Liver (tissue), 3 donors: ENCODE measurements at regions not wholly inside any gene's neighbourhood (a gene's known extent, or its start where the extent isn't known, plus 50 kb on each side); places are given as distances from the start of the nearest gene placed in this dataset.

Experiments
- HNF4G ChIP-seq: IDR thresholded peaks from 2 replicates; pipeline ENCODE4 v1.6.1; 2016; ENCODE audit warnings: antibody characterized with exemption
- JUND ChIP-seq, 2 donors: IDR thresholded peaks; 2 replicates each; pipeline ENCODE4 v1.6.1; 2016; ENCODE audit warnings: antibody characterized with exemption in 2 of 2
- RAD21 ChIP-seq, 2 donors: IDR thresholded peaks; 2 replicates each; pipeline ENCODE4 v1.6.1; 2016; ENCODE audit warnings: antibody characterized with exemption in 2 of 2, mild to moderate bottlenecking in 2 of 2
- REST ChIP-seq: IDR thresholded peaks from 2 replicates; pipeline ENCODE4 v1.6.1; 2016; ENCODE audit warnings: antibody characterized with exemption, mild to moderate bottlenecking
- SP1 ChIP-seq: IDR thresholded peaks from 2 replicates; pipeline ENCODE4 v1.6.1; 2018; ENCODE audit warnings: antibody characterized with exemption, mild to moderate bottlenecking
- TAF1 ChIP-seq: conservative IDR thresholded peaks from 2 replicates; pipeline ENCODE4 v1.6.1; 2016; ENCODE audit warnings: antibody characterized with exemption, mild to moderate bottlenecking
- YY1 ChIP-seq: IDR thresholded peaks from 2 replicates; pipeline ENCODE4 v1.6.1; 2016; ENCODE audit warnings: antibody characterized with exemption, mild to moderate bottlenecking
- TF ChIP-seq, protein P1 (sequence below): IDR thresholded peaks from 2 replicates; pipeline ENCODE4 v1.6.1; 2016; ENCODE audit warnings: antibody characterized with exemption
- TF ChIP-seq, protein P2 (sequence below): fragments of 150-350 bp; IDR thresholded peaks from 2 replicates; pipeline ENCODE4 v1.5.1; 2017; ENCODE audit warnings: improper control_type of control experiment, low read depth, low read length; ENCODE audit not compliant: missing input control
- TF ChIP-seq, protein P3 (sequence below): IDR thresholded peaks from 2 replicates; pipeline ENCODE4 v1.6.1; 2016; ENCODE audit warnings: antibody characterized with exemption
- TF ChIP-seq, protein P4 (sequence below): IDR thresholded peaks from 2 replicates; pipeline ENCODE4 v1.6.1; 2016; ENCODE audit warnings: antibody characterized with exemption
- donor health status: healthy.
- donor health status: healthy.

- TF ChIP-seq, protein P1, sequence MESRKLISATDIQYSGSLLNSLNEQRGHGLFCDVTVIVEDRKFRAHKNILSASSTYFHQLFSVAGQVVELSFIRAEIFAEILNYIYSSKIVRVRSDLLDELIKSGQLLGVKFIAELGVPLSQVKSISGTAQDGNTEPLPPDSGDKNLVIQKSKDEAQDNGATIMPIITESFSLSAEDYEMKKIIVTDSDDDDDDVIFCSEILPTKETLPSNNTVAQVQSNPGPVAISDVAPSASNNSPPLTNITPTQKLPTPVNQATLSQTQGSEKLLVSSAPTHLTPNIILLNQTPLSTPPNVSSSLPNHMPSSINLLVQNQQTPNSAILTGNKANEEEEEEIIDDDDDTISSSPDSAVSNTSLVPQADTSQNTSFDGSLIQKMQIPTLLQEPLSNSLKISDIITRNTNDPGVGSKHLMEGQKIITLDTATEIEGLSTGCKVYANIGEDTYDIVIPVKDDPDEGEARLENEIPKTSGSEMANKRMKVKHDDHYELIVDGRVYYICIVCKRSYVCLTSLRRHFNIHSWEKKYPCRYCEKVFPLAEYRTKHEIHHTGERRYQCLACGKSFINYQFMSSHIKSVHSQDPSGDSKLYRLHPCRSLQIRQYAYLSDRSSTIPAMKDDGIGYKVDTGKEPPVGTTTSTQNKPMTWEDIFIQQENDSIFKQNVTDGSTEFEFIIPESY, result no peak
- TF ChIP-seq, protein P2, sequence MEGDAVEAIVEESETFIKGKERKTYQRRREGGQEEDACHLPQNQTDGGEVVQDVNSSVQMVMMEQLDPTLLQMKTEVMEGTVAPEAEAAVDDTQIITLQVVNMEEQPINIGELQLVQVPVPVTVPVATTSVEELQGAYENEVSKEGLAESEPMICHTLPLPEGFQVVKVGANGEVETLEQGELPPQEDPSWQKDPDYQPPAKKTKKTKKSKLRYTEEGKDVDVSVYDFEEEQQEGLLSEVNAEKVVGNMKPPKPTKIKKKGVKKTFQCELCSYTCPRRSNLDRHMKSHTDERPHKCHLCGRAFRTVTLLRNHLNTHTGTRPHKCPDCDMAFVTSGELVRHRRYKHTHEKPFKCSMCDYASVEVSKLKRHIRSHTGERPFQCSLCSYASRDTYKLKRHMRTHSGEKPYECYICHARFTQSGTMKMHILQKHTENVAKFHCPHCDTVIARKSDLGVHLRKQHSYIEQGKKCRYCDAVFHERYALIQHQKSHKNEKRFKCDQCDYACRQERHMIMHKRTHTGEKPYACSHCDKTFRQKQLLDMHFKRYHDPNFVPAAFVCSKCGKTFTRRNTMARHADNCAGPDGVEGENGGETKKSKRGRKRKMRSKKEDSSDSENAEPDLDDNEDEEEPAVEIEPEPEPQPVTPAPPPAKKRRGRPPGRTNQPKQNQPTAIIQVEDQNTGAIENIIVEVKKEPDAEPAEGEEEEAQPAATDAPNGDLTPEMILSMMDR, result no peak
- TF ChIP-seq, protein P3, sequence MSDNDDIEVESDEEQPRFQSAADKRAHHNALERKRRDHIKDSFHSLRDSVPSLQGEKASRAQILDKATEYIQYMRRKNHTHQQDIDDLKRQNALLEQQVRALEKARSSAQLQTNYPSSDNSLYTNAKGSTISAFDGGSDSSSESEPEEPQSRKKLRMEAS, result no peak
- no peak for TF ChIP-seq TAF1
- TF ChIP-seq, protein P4, sequence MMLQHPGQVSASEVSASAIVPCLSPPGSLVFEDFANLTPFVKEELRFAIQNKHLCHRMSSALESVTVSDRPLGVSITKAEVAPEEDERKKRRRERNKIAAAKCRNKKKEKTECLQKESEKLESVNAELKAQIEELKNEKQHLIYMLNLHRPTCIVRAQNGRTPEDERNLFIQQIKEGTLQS, result no peak
- TF ChIP-seq REST, result no peak
- no peak for TF ChIP-seq HNF4G
- no peak for TF ChIP-seq SP1
- TF ChIP-seq RAD21 (IDR thresholded peaks at IDR 0.05), result no peak
- no peak for TF ChIP-seq JUND (IDR thresholded peaks at IDR 0.05)
- TF ChIP-seq YY1, result no peak
These were observed 60.5 kb downstream of the EDN1 start for GRCh38 chr6:12350644-12351170.
